HG02588 (cell line): ENCODE measurements at regions not wholly inside any gene's neighbourhood (a gene's known extent, or its start where the extent isn't known, plus 50 kb on each side); places are given as distances from the start of the nearest gene placed in this dataset.
"Not testable (repeated sequence)": the region's sequence is repeated elsewhere in the genome, so short reads cannot be mapped to it uniquely, and the experiment has no call there.

Experiments used
- ATAC-seq: cut with Tn5 transposase; IDR thresholded peaks from one replicate; pipeline ENCODE4 v1.9.1; 2021; ENCODE audit warnings: mild to moderate bottlenecking, moderate library complexity; ENCODE audit not compliant: unreplicated experiment

DNA sequence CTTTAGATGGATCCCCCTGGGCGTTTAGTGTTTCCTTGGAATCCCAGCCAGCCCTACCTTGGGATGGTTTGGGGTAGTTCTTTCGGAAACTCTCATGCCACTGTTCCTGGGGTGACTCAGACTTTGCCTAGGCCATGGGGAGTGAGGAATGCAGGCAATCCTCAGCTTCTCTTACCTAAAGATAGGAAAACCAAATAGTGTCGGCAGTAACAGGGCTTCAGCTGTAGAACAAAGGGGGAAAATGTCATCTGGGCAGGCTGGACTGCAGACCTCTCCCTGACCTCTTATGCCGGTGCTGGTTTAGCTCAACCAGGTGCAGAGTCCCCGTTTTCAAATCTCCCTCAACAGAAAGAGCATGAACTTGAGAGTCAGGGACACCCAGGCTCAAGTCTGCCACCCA, 252.1 kb downstream of the TSN start:
- ATAC-seq: no peak

DNA sequence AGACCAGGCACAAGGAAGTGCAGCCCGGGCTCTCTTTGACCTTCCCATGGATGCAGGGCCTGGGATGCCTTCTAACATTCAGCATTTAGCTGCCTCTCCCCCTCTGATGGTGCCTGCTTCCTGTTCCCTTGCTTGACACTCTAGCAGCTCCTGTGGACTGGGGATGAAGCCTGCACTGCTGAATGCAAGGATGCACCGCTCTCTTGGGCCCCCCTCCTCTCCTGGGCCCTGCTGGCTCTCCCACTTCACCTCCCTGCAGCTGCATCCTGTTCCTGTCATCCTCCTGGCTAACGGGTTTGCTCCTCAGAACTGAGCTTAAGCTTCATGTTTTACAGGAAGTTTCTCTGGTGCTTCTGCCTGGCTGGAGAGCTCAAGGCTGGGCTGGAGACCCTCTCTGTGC, 254.1 kb downstream of the TSN start:
- no peak for ATAC-seq

DNA sequence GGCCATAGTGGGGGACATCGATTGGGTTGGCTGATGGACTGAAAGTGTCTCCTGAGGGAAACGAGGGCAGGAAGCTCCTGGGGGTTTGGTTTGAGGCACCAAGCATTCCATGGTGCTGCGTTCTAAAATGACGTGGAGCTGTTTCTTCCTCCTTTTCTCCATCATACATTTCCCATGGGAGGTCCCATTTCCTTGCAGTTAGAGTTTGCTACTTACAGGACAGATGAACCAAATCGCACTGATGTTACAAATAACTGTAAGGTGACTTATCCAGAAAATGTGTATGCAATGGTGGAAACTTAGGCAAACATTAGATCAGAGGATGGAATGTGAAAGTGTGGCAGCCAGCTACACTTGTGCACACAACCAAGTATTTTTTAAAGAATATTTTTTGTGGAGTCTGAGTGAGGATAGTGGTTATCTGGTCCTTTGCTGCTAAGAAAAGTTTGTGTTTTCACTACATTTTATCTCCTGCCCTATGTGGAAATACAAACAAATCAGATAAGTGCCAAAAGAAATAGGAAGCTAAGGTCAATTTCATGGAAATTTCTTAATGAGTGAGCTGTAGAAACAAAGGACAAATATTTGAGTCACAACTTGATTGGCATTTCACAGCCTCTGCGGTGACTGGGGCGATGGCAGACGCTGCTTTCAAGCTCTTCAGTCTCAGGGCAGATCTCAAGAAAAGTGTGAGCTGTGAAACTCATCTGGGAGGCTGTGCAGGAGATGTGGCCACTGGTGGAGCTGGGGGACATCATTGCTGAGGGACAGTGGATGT, 256.2 kb downstream of the TSN start:
- ATAC-seq: no peak

DNA sequence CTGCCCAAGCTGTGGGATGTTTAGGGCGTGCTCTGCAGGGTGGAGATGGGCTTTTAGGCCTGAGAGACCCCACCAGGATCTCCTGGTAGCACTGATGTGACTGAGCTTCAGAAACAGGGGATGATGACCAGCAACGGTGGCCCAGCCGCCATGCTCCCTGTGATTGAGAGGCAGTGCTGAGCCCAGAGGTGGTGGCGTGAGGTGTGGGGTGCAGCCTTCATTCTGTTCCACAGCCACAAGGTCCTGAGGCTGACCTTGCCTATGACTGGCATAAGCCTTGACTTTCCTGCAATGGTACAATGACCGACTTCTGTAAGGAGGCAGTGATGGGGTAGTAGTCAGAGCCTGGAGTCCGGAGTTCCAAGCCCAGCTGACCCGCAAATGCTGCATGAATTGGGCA, 263.3 kb downstream of the TSN start:
- ATAC-seq: no peak

DNA sequence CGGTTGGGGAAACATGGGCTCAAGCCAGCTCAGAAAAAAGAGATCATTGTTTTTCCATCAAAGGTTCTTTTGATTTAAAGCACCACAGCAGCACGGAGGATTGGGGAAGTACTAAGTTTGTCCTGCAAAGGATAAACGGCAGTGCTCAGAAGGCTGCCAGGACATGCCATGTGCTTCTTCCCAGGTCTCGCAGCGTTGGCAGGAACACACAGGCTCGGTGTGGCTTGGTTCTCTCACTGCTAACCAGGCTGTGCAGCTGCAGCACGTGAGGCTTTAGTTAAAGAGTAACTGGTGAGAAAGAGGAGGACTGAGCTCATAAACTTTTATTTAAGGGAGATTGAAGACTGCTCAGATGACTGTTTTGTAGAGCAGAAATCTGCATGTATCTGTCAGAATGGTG, 264.3 kb downstream of the TSN start:
- ATAC-seq: no peak

DNA sequence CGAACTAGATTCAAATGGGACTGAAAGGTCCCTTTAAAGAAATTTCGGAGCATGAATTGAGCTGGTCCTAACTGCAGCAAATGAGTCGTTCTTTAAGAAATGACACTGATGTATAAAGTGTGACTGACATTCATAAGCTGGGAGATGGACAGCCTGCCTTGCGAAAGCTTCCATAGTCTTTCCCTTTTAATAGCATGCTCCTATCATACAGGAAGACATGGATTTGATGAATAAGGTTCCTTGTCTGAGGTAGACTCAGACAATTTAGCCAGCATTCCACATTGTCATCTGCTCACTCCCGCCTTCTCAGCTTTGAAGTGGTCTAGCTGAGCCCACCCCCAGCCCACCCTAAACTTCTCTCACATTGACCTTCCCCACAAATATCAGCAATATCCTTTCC, 264.9 kb downstream of the TSN start:
- ATAC-seq: no peak

DNA sequence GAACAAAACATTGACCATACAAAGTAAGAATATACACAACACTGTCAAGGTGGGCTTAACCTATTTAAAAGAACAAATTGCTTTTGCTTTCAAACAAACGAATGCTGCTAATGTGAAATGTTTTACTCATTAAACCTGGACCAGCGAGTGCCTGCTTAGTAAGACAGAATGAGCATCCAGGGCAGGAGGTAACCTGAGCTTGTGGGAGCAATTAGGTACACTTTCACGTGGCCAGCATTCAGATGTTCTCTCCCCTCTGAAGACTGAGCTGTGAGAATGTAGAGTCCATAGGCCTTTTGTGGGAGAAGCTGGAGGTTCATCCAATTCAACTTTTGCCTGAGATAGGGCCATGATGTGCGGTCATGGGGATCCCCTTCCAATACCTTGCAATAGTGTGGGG, 266.5 kb downstream of the TSN start:
- no peak for ATAC-seq

DNA sequence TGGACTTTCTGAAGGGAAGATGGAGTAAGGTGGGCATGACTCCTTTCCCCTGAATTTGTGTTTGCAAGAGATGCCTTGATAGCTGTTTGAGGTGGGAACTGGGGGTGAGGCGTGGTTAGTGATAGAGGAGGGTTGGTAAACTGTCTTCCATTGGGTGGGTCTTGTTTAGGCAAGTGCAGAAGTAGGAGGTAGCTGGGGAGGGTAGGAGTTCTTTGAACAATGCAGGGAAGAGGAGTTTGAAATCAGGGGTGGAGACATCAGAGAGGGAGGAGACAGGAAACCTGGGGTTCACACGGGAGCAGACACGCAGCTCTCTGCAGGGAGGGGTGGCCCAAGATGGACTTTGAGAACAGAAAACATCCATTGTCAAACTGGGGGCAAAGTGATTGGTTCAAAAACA, 267.1 kb downstream of the TSN start:
- no peak for ATAC-seq

DNA sequence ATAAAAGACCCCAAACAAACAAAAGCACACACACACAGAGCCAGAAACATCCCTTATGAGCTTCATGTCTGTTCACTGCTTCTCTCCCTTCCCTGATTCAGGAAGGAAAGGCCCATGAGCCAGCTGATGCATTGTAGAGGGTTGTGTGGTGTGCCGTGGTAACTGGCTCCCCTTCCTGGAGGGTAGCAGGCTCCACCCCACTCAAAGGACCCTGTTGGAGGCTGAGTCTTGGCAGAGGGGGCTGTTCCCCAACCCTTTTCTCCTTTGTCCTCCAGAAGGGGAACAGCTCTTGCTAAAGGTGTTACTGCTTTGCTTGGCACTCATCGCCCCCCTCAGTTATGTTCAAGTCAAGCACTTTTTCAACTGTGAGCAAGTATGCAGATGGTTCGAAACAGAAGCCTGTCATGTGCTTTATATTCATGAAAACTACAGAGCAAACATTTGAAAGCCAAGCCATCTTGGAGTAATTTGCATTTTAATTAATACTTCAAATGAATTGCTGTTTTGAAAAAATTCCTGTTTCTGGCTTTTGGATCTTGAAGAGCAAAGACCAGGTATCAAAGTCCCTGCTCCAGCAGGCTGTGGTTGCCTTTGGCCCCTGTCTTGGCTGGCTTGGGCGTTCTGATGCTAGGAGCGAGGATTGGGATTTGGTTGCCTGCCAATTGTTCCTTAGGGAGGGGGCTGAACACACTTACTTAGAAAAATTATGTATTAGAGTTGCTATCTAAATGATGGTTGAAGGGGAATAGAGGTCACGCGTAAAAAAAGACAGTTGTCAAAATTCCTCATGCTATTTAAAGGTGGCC, 267.8 kb downstream of the TSN start:
- ATAC-seq: no peak

DNA sequence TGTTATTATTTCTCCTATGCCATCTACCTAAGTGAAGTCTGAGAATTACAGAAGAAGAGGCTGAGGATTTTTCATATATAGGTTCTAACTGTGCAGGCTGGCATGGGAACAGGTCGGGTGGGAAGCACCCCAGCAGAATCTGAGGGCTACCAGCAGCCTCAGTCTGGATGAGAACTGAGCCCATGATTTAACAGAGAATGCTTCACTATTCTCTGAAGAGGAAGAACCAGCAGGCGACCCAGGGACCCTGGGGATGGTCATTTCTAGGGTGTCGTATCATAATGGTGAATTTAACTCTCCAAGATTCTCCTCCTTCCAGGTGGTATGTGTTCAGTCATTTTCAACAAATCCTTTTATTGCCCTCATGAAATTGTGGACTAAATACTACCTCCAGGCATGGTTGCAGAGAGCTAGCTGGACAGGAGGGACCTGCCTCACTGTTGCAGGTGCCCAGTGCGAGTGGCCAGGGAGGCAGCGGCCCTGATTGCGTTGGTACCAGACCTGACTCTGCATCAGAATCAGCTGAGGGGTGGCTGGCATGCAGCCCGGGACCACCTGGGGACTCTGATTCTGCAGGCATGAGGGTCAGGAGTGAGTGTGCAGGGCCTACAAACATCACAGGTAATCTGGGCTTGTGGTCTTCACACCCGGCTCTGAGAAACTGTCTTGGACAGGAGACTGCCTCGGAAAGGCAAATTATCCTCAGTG, 272.2 kb downstream of the TSN start:
- no peak for ATAC-seq

DNA sequence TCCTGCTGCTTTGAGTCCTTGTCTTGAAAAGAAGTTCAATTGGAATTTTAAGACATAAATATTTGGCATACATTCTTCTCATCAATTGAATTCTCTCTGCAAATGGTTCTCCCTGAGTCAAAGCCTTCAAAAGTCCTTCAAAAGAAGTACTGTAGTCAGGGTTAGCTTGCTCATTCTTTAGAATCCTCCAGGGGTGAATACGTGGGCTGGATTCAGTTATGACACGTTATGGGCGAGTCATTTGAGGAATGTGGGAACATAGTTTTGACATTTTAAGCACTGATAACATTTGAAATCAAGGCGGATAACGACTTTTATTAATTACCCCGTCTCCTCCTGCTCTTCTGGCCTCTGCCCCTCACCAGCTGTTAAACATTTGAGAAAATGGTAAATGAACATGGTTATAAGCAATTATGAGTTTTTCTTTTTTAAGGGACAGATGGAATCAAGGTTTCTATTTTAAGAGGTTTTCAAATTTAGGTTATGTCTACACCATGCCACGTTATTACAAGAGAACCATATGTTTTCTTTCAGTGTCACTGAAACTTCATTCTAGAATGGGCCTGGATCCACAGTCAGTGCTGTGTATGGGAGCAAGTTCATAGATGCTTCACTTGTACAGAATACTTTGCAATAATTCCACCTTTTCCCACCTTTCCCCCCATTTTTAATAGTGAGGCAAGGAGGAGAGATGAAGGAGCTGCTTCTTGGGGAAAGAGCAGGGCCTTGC, 273.1 kb downstream of the TSN start:
- no peak for ATAC-seq

DNA sequence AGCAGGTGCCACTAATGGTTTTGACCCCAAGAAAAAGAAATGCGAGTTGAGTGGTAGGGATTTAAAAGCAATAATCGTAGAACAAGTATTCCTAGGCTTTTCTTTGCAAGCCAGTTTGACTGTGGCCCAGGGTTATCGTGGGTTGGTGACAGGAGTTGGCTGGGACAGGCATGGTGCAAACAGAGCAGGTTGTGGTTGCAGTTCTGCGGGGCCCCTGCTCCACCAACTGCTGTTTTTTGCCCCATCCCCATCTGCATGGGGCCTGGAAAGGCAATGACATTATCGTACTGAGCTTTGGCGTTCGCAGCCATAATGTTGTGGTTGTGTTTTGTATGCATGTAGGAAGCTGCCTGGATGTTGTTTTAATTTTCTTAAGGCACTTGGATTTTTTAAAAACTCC, 274.0 kb downstream of the TSN start:
- no peak for ATAC-seq

DNA sequence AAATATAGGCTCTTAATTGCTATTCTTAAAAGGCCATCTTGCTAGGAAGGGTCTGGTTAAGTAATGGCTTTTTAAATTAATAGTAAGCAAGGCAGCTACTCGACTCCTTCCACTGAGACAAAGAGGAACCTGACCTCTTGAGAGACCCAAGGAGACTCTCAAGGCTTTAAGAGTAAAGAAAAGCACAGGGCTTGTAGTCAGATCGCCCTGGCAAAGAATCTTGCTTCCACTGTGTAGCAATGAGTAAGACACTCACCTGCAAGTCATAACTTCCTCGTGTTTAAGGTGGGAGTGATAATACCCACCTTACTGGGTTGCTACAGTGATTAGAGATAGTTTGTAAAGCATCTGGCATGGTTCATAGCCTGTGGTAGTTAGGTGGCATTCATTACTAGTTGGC, 274.5 kb downstream of the TSN start:
- ATAC-seq: no peak

DNA sequence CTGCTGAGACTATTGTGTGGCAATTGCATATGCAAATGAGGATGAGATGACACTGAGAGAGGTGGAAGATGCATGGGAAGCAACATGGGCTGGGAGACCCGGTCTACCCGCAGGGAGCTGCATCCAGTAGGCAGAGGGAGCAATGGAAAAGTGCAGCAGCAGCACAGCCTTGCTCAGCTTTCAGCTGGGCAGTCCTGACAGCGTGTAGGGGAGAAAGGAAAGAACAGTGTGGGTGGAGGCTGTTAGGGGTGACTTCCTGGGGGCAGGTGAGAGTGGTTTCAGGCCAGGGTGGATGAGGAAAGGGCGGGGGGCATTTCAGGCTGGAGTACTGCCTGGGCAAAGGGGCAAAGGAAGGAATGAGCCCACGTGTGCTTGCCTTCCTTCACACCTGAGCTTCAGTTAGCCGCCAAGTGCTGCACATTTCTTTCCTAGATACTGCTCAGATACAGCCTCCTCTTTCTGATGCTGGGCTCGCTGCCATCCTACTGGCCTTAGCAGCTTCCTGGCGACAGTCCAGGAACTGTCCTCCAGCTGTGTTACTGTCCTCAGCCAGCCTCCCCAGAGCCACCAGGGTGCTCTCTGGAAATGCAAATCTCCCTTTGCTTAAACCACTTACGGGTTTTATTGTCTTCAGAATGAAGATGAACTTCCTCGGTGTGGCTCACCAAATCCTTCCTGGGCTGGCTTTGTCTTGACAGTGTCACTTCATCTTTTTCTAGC, 276.3 kb downstream of the TSN start:
- no peak for ATAC-seq

DNA sequence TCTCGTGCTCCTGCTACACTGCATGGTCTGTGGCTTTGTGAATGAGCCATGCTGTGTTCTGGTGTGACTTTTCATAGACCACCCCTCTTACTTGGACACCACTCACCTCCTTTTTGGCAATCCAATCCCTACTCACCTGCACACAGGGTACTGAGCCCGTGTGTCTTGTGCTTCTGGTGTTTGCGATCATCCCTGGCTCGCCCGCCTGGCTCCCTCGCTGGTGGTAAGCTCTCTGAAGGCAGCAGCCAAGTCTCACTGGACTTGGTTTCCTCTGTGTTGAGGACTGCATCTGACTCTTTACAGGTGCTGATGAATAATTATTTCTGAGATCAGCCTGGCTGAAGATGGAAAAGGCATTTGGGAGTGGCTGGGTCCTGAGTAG, 276.8 kb downstream of the TSN start:
- no peak for ATAC-seq

DNA sequence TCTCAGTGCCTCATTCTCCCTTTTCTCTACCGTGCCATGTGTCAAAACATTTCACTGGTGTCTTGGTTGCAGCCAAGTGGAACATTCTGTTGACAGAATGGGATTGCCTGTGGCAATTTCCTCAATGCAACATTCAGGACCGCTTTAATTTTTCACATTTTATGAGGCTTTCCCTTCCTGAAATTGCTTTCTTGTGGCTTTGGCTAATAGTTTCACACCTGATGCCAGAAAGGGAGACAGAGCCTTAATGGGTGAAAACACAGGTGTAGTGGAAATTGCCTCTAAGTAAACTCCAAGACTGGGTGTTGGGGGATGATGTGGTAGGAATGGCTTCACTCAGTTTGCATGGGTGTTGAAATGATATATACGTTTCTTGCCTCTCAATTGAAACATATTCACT, 278.3 kb downstream of the TSN start:
- ATAC-seq: no peak

DNA sequence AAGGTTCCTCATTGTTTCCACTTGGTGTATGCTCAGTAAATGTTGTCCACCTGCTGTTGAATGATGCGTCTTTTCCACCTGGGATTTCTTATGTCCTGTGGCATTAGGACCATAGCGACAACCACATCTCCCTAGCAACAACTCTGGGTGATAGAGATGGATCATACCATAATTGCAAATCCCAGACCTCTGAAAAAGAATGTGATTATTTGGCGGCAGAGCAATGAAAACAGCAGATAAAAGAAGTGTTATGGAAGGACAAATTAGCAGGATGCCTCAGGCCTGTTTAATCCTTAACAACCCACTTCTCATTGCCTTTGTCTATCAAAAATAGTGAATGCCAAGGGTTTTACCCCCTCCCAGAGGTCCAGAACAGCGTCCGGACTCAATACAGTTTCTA, 278.9 kb downstream of the TSN start:
- no peak for ATAC-seq

DNA sequence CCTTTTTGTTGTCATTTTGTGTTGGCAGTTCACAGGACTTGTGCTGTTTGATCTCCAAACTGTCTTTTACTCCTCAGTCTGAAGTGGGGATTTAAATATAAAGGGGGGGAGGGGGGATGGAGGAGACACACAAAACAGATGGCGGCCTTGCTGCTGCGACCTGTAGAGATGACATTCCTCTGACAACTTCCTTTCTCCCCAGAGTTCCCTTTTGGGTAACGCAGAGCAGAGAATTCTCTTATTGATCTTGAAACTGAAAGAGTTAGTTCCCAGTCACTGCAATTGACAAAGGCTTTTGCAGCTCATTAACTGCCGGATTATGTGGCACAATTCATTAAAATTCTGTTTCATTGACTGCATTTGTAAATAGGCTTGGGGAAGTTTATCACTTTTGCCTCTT, 279.3 kb downstream of the TSN start:
- ATAC-seq: no peak

DNA sequence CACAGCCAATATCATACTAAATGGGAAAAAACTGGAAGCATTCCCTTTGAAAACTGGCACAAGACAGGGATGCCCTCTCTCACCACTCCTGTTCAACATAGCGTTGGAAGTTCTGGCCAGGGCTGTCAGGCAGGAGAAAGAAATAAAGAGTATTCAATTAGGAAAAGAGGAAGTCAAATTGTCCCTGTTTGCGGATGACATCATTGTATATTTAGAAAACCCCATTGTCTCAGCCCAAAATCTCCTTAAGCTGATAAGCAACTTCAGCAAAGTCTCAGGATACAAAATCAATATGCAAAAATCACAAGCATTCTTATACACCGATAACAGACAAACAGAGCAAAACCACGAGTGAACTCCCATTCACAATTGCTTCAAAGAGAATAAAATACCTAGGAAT, 283.4 kb downstream of the TSN start:
- ATAC-seq: not testable (repeated sequence)

DNA sequence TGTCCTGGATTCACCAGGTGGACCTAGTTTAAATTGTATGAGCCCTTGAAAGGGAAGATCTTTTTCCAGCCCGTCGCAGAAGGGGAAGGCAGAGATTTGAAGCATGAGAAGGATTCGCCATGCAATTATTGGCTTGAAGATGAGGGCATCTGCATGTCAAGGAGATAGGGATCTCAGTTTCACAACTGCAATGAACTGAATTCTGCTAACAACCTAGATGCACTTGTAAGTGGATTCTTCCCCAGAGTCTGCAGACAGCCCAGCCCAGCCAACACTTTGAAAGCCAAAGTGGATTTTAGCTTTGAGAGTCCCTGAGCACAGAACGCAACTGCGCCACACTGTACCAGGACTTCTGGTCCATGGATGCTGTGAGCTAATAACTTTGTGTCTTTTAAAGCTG, 286.0 kb downstream of the TSN start:
- ATAC-seq: no peak

DNA sequence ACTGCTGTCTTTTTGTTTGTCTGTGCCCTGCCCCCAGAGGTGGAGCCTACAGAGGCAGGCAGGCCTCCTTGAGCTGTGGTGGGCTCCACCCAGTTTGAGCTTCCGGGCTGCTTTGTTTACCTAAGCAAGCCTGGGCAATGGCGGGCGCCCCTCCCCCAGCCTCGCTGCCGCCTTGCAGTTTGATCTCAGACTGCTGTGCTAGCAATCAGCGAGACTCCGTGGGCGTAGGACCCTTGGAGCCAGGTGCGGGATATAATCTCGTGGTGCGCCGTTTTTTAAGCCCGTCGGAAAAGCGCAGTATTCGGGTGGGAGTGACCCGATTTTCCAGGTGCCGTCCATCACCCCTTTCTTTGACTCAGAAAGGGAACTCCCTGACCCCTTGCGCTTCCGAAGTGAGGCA, 296.2 kb downstream of the TSN start:
- not testable (repeated sequence) for ATAC-seq
